IMR-90 (cell line): ENCODE measurements at regions not wholly inside any gene's neighbourhood (a gene's known extent, or its start where the extent isn't known, plus 50 kb on each side); places are given as distances from the start of the nearest gene placed in this dataset.

ENCODE experiments used
- CHD1 ChIP-seq: IDR thresholded peaks from 2 replicates; pipeline ENCODE4 v1.6.1; 2012; ENCODE audit warnings: low read depth, low read length, improper control_type of control experiment
- MAZ ChIP-seq: IDR thresholded peaks from 2 replicates; pipeline ENCODE4 v1.6.1; 2012; ENCODE audit warnings: low read depth, mild to moderate bottlenecking, low read length, improper control_type of control experiment, moderate library complexity, borderline replicate concordance
- MXI1 ChIP-seq: IDR thresholded peaks from 2 replicates; pipeline ENCODE4 v1.6.1; 2012; ENCODE audit warnings: low read depth, mild to moderate bottlenecking, low read length, moderate library complexity, borderline replicate concordance
- NFE2L2 ChIP-seq: fragments of 150-350 bp; IDR thresholded peaks from 2 replicates; pipeline ENCODE4 v1.6.1; 2016; ENCODE audit warnings: low read depth, mild to moderate bottlenecking, low read length
- POLR2A ChIP-seq: IDR thresholded peaks from 2 replicates; pipeline ENCODE4 v1.6.1; 2012; ENCODE audit warnings: mild to moderate bottlenecking, low read depth, low read length
- RFX5 ChIP-seq: IDR thresholded peaks from 2 replicates; pipeline ENCODE4 v1.8.0; 2012; ENCODE audit warnings: low read depth, mild to moderate bottlenecking, low read length, moderate library complexity
- SMC3 ChIP-seq: fragments of 150-350 bp; IDR thresholded peaks from 2 replicates; pipeline ENCODE4 v1.6.1; 2016; ENCODE audit warnings: low read depth, mild to moderate bottlenecking, antibody characterized with exemption, low read length, moderate library complexity
- TF ChIP-seq, protein P1 (sequence below): fragments of 150-350 bp; IDR thresholded peaks from 2 replicates; pipeline ENCODE4 v1.6.1; 2017; ENCODE audit warnings: mild to moderate bottlenecking, antibody characterized with exemption, low read length, low read depth
- TF ChIP-seq, protein P2 (sequence below): conservative IDR thresholded peaks from 2 replicates; pipeline ENCODE4 v1.5.1; 2012; ENCODE audit warnings: mild to moderate bottlenecking, low read depth, low read length, improper control_type of control experiment
- TF ChIP-seq, protein P3 (sequence below): fragments of 150-350 bp; IDR thresholded peaks from 2 replicates; pipeline ENCODE4 v1.6.1; 2016; ENCODE audit warnings: low read depth, mild to moderate bottlenecking, low read length, moderate library complexity, borderline replicate concordance

DNA sequence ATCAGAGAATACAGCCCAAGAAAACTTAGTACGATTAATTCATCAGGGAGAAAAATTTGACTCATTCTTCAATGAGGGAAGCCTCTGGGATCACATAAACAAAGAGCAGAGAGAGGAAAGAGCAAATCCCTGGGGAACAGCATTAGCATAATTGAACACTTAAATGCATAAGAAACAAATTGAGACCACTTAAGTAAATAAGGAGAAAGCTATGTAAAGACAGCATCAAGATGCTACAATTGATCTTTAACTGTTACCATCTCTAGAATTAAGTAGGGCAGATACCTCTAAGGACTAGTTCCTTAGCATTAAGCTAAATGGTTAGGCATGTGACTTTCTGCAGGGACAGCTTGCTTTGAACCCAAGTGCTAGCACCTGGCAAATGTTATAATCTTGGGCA, 265.1 kb upstream of the NEGR1 start:
- TF ChIP-seq, protein P1, sequence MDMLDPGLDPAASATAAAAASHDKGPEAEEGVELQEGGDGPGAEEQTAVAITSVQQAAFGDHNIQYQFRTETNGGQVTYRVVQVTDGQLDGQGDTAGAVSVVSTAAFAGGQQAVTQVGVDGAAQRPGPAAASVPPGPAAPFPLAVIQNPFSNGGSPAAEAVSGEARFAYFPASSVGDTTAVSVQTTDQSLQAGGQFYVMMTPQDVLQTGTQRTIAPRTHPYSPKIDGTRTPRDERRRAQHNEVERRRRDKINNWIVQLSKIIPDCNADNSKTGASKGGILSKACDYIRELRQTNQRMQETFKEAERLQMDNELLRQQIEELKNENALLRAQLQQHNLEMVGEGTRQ = no peak
- TF ChIP-seq MXI1 (no peak), RFX5 (no peak), POLR2A (no peak), SMC3 (no peak), MAZ (no peak), NFE2L2 (no peak), CHD1 (no peak)
- TF ChIP-seq, protein P2, sequence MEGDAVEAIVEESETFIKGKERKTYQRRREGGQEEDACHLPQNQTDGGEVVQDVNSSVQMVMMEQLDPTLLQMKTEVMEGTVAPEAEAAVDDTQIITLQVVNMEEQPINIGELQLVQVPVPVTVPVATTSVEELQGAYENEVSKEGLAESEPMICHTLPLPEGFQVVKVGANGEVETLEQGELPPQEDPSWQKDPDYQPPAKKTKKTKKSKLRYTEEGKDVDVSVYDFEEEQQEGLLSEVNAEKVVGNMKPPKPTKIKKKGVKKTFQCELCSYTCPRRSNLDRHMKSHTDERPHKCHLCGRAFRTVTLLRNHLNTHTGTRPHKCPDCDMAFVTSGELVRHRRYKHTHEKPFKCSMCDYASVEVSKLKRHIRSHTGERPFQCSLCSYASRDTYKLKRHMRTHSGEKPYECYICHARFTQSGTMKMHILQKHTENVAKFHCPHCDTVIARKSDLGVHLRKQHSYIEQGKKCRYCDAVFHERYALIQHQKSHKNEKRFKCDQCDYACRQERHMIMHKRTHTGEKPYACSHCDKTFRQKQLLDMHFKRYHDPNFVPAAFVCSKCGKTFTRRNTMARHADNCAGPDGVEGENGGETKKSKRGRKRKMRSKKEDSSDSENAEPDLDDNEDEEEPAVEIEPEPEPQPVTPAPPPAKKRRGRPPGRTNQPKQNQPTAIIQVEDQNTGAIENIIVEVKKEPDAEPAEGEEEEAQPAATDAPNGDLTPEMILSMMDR = no peak
- TF ChIP-seq, protein P3, sequence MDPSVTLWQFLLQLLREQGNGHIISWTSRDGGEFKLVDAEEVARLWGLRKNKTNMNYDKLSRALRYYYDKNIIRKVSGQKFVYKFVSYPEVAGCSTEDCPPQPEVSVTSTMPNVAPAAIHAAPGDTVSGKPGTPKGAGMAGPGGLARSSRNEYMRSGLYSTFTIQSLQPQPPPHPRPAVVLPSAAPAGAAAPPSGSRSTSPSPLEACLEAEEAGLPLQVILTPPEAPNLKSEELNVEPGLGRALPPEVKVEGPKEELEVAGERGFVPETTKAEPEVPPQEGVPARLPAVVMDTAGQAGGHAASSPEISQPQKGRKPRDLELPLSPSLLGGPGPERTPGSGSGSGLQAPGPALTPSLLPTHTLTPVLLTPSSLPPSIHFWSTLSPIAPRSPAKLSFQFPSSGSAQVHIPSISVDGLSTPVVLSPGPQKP = no peak
